ENCODE measurements at regions not wholly inside any gene's neighbourhood (a gene's known extent, or its start where the extent isn't known, plus 50 kb on each side); places are given as distances from the start of the nearest gene placed in this dataset.
"Not testable (repeated sequence)": the region's sequence is repeated elsewhere in the genome, so short reads cannot be mapped to it uniquely, and the experiment has no call there.

DNA sequence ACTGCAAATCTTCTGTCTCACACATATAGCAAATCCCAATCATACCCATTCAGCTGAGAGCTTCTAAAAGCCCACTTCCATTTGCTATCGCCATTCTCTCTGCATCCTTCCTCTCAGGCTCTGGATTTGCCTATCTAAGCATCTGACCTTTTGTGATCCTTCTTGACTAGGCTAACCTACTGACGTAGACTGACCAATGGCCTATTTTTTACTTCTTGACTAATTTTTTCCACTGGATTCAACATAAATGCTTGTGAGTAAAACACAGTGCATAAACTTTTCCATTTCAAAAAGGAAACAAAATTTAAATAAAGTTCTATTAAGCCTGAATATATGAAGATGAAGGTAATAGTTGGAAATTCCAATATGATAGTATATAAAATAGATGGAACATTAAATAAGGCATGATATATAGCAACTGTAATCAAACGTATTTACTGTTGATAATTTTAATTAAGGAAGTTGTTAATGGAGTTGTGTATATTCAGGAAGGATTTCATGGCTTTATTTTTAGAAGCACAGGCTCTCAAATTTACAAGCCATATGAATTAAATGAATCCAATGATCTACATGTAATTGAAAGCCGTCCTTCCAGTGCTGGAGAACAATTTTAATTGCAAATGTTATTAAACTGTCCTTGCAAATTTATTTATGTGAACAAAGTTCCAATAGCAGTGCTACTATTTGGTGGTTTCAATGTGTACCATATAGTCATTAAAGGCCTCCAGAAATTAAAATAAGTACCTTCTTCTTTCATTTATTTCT, 918.4 kb downstream of the SORCS3 start:
- H3K9me3 Mint-ChIP-seq, result no peaks in the 10 kb centered on the region
- H3K27ac Mint-ChIP-seq, result no peak overlapping the region
- H3K4me1 Mint-ChIP-seq, result no peaks in the 10 kb centered on the region
- no peak overlapping the region for H3K4me3 Mint-ChIP-seq
- DNase-seq (ENCODE audit: low spot score in 2 of 2, unreplicated experiment in 2 of 2), result no peak
- TF ChIP-seq, protein P1, sequence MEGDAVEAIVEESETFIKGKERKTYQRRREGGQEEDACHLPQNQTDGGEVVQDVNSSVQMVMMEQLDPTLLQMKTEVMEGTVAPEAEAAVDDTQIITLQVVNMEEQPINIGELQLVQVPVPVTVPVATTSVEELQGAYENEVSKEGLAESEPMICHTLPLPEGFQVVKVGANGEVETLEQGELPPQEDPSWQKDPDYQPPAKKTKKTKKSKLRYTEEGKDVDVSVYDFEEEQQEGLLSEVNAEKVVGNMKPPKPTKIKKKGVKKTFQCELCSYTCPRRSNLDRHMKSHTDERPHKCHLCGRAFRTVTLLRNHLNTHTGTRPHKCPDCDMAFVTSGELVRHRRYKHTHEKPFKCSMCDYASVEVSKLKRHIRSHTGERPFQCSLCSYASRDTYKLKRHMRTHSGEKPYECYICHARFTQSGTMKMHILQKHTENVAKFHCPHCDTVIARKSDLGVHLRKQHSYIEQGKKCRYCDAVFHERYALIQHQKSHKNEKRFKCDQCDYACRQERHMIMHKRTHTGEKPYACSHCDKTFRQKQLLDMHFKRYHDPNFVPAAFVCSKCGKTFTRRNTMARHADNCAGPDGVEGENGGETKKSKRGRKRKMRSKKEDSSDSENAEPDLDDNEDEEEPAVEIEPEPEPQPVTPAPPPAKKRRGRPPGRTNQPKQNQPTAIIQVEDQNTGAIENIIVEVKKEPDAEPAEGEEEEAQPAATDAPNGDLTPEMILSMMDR (IDR thresholded peaks at IDR 0.05; ENCODE audit: unreplicated experiment), result no peak
- no peaks in the 10 kb centered on the region for H3K27me3 Mint-ChIP-seq (ENCODE audit: low read depth)
- H3K36me3 Mint-ChIP-seq, result no peaks in the 10 kb centered on the region

DNA sequence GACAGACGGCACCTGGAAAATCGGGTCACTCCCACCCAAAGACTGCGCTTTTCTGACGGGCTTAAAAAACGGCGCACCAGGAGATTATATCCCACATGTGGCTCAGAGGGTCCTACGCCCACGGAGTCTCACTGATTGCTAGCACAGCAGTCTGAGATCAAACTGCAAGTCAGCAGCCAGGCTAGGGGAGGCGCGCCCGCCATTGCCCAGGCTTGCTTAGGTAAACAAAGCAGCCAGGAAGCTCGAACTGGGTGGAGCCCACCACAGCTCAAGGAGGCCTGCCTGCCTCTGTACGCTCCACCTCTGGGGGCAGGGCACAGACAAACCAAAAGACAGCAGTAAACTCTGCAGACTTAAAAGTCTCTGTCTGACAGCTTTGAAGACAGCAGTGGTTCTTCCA, 909.4 kb downstream of the SORCS3 start:
- H3K27me3 Mint-ChIP-seq (ENCODE audit: low read depth); H3K4me1 Mint-ChIP-seq; H3K27ac Mint-ChIP-seq; H3K9me3 Mint-ChIP-seq; DNase-seq (ENCODE audit: low spot score in 2 of 2, unreplicated experiment in 2 of 2); H3K4me3 Mint-ChIP-seq; H3K36me3 Mint-ChIP-seq: not testable (repeated sequence)

DNA sequence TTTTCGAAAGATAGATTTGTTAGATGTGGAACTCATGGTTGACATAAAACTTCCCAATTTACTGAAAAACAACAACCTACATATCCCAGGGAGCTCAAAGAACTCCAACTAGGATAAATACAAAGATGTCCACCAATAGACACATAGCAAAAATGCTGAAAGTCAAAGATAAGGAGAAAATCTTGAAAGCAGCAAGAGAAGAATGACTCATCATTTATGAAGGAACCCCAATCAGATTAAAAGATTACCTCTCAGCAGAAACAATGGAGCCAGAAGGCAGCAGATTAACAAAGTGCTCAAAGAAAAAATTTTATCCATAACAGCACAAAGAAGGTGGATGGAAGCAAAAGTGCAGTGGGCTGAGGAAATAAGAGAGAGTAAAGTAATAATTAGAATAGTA, 908.6 kb downstream of the SORCS3 start:
- peaks cover 4% of the 10 kb centered on the region for H3K9me3 Mint-ChIP-seq
- no peaks in the 10 kb centered on the region for H3K4me1 Mint-ChIP-seq

DNA sequence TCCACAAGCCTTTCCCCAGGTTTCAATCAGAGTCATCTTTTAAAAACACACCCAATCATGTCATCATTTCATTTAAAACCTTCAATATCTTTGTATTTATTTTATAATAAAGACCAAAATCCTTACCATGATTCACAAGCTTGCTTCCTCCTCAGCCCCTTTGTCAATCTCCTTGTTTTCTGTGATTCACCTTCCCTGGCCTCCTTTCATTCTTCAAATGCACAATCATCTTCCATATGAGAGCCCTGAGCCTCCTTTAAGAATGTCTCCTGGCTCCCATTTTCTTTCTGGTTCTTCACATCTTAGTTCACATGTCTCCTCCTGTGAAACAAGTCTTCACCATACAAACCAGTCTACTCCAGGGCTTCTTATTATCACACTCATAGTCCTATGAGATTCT, 904.0 kb downstream of the SORCS3 start:
- no peaks in the 10 kb centered on the region for H3K4me1 Mint-ChIP-seq
- H3K27me3 Mint-ChIP-seq (ENCODE audit: low read depth), result peaks cover 4% of the 10 kb centered on the region
- TF ChIP-seq, protein P1 (IDR thresholded peaks at IDR 0.05; ENCODE audit: unreplicated experiment), result no peak
- H3K36me3 Mint-ChIP-seq, result no peaks in the 10 kb centered on the region
- no peak overlapping the region for H3K27ac Mint-ChIP-seq
- no peak overlapping the region for H3K4me3 Mint-ChIP-seq
- H3K9me3 Mint-ChIP-seq, result peaks cover 4% of the 10 kb centered on the region
- DNase-seq (ENCODE audit: low spot score in 2 of 2, unreplicated experiment in 2 of 2), result no peak

More for the DNA sequence above, 908.6 kb downstream of the SORCS3 start:
- DNase-seq (ENCODE audit: low spot score in 2 of 2, unreplicated experiment in 2 of 2), result no peak
- H3K27ac Mint-ChIP-seq, result no peak overlapping the region
- no peaks in the 10 kb centered on the region for H3K36me3 Mint-ChIP-seq
- no peak overlapping the region for H3K4me3 Mint-ChIP-seq
- TF ChIP-seq, protein P1 (IDR thresholded peaks at IDR 0.05; ENCODE audit: unreplicated experiment), result no peak
- H3K27me3 Mint-ChIP-seq (ENCODE audit: low read depth), result no peaks in the 10 kb centered on the region

DNA sequence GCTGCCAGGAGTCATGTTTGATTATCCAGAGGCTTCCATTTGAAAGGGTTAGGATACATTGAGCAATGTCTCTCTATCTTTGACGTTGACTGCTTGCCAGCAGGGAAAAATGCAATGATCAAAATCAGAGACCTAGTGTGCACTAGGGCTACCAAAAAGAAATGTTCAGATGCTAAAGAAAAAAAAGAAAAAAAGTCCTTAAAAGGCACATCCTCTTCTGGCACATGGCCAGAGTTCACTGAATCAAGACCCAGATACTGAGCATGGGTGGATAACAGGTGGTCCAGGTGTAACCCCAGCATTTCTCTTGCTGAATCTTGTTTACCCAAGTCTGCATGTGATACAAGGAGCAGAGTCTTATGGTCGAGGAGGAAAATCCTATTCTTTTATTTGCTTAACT, 899.3 kb downstream of the SORCS3 start:
- no peaks in the 10 kb centered on the region for H3K9me3 Mint-ChIP-seq
- no peaks in the 10 kb centered on the region for H3K4me1 Mint-ChIP-seq
- H3K27me3 Mint-ChIP-seq (ENCODE audit: low read depth), result peaks cover 11% of the 10 kb centered on the region
- H3K36me3 Mint-ChIP-seq, result no peaks in the 10 kb centered on the region
- no peak overlapping the region for H3K27ac Mint-ChIP-seq
- TF ChIP-seq, protein P1 (IDR thresholded peaks at IDR 0.05; ENCODE audit: unreplicated experiment), result no peak
- no peak for DNase-seq (ENCODE audit: low spot score in 2 of 2, unreplicated experiment in 2 of 2)
- no peak overlapping the region for H3K4me3 Mint-ChIP-seq

DNA sequence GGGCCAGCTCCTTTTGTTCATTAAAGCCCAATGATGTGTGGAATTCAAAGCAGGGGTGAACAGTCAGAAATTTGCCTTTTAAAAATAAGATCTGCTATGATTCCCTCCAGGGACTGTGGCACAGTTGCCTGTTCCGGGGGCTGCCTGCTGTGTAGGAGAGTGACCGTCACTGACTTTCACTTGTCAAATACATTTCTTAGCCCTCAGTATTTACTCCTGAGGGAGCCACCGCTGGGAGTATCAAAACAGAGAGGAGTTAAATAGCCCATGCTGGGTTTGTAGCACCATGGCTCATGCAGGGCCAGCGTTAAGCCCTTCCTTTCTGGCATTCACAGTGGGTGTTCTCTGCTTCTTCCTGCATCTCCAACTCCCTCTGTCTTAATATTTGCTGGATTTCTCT, 897.8 kb downstream of the SORCS3 start:
- H3K27me3 Mint-ChIP-seq (ENCODE audit: low read depth), result peaks cover 11% of the 10 kb centered on the region
- H3K27ac Mint-ChIP-seq, result no peak overlapping the region
- no peak for DNase-seq (ENCODE audit: low spot score in 2 of 2, unreplicated experiment in 2 of 2)
- no peaks in the 10 kb centered on the region for H3K4me1 Mint-ChIP-seq
- H3K9me3 Mint-ChIP-seq, result peaks cover 6% of the 10 kb centered on the region
- no peaks in the 10 kb centered on the region for H3K36me3 Mint-ChIP-seq
- TF ChIP-seq, protein P1 (IDR thresholded peaks at IDR 0.05; ENCODE audit: unreplicated experiment), result no peak
- no peak overlapping the region for H3K4me3 Mint-ChIP-seq

Data from mesothelial cell of epicardium (in vitro differentiated cells).